Psoas muscle (tissue), 7 donors: ENCODE measurements at regions not wholly inside any gene's neighbourhood (a gene's known extent, or its start where the extent isn't known, plus 50 kb on each side); places are given as distances from the start of the nearest gene placed in this dataset.

Source experiments
- ATAC-seq, 4 donors: fragments of 200-7000 bp; cut with Tn5 transposase; one replicate each; pipeline ENCODE4 v1.9.1; 2020; ENCODE audit warnings: moderate library complexity in 3 of 4, mild to moderate bottlenecking in 2 of 4
- DNase-seq, 2 donors: peaks; one replicate each; pipeline ENCODE4 v3.0.0-alpha.2; 2020
- H3K27ac ChIP-seq: fragments of 200-600 bp; one replicate; pipeline ENCODE4 v1.8.0; 2022
- H3K27me3 ChIP-seq, 3 donors: fragments of 200-600 bp in 1 of 3; one replicate each; pipeline versions ENCODE4 v1.6.1 to v1.8.0; 2013 to 2022; ENCODE audit warnings: low read length in 2 of 3, mild to moderate bottlenecking in 2 of 3, moderate library complexity in 1 of 3; ENCODE audit not compliant: insufficient read depth in 3 of 3
- H3K36me3 ChIP-seq, 2 donors: fragments of 200-600 bp in 1 of 2; one replicate each; pipeline versions ENCODE4 v1.6.1 to v1.8.0; 2013 to 2022; ENCODE audit warnings: low read depth in 1 of 2, mild to moderate bottlenecking in 1 of 2, moderate library complexity in 1 of 2; ENCODE audit not compliant: insufficient read depth in 1 of 2
- H3K4me1 ChIP-seq: fragments of 200-600 bp; one replicate; pipeline ENCODE4 v1.8.0; 2022
- H3K4me3 ChIP-seq: fragments of 200-600 bp; one replicate; pipeline ENCODE4 v1.8.0; 2022; ENCODE audit warnings: mild to moderate bottlenecking
- H3K9me3 ChIP-seq: fragments of 200-600 bp; one replicate; pipeline ENCODE4 v1.8.0; 2022
- CTCF ChIP-seq: fragments of 200-600 bp; IDR thresholded peaks from one replicate; pipeline ENCODE4 v1.8.0; 2022; ENCODE audit warnings: antibody characterized with exemption
- WGBS, 3 donors: extraction: QIAGEN DNeasy Blood & Tissue Kit; methylation state at CpG; one replicate each; pipeline versions ENCODE4 v1.1.6 to v1.1.7; 2013; 5-methylcytosine and 5-hydroxymethylcytosine counted together
- intact Hi-C, 2 donors: fragments of 100-400 bp; cut with DNase I; formaldehyde crosslinking; loops; one replicate each; pipeline versions ENCODE4 v1.11.0 to v1.14.2; 2022
- donor health status: healthy with polysubstance abuse.
- donor health status: DM: no; HTN: no; CAD: no; lungs with moderate emphysema.
- donor health status: Bipolar disorder and iron deficiency.
- donor health status: healthy.
- donor health status: DM: yes; HTN: yes; CAD: no.
- donor health status: DM: no; HTN: no; CAD: no.
- donor health status: DM: yes; HTN: yes; CAD: no.

- H3K27ac ChIP-seq: no peak overlapping the region
- H3K27me3 ChIP-seq: no peaks in the 10 kb centered on the region
- no peaks in the 10 kb centered on the region for H3K9me3 ChIP-seq
- no peaks in the 10 kb centered on the region for H3K4me1 ChIP-seq
- intact Hi-C loops: no loop called here
- no peak for DNase-seq
- H3K36me3 ChIP-seq: no peaks in the 10 kb centered on the region
- H3K4me3 ChIP-seq: no peak overlapping the region
- ATAC-seq: no peak
- TF ChIP-seq CTCF: no peak
These were observed 1412.9 kb upstream of the PCDH7 start for GRCh38 chr4:29307256-29307655.

GRCh38 chr4:29307755-29308154, 1412.4 kb upstream of the PCDH7 start:
- DNase-seq: no peak
- Histone ChIP-seq H3K27me3 (no peaks in the 10 kb centered on the region), H3K4me1 (no peaks in the 10 kb centered on the region), H3K27ac (no peak overlapping the region), H3K9me3 (no peaks in the 10 kb centered on the region), H3K4me3 (no peak overlapping the region), H3K36me3 (no peaks in the 10 kb centered on the region)
- TF ChIP-seq CTCF: no peak
- intact Hi-C loops: no loop called here
- no peak for ATAC-seq
- WGBS, 3 donors: 96 to 100% (median 100%) methylated on average over 1 of the region's 1 CpG

GRCh38 chr4:29309050-29309449, 1411.1 kb upstream of the PCDH7 start:
- Histone ChIP-seq H3K9me3 (no peaks in the 10 kb centered on the region), H3K4me3 (no peak overlapping the region), H3K27me3 (no peaks in the 10 kb centered on the region), H3K27ac (no peak overlapping the region), H3K36me3 (no peaks in the 10 kb centered on the region), H3K4me1 (no peaks in the 10 kb centered on the region)
- no peak for TF ChIP-seq CTCF
- intact Hi-C loops: no loop called here
- no peak for ATAC-seq
- DNase-seq: no peak
- 28 to 39% (median 35%) methylated on average over 3 of the region's 3 CpGs for WGBS, 3 donors

- no peaks in the 10 kb centered on the region for H3K4me1 ChIP-seq
- H3K9me3 ChIP-seq: no peaks in the 10 kb centered on the region
- no peaks in the 10 kb centered on the region for H3K27me3 ChIP-seq
- DNase-seq (no peak), ATAC-seq (no peak)
- no peaks in the 10 kb centered on the region for H3K36me3 ChIP-seq
- intact Hi-C loops: no loop called here
- H3K4me3 ChIP-seq: no peak overlapping the region
- H3K27ac ChIP-seq: no peak overlapping the region
- no peak for TF ChIP-seq CTCF
These were observed 1409.9 kb upstream of the PCDH7 start for GRCh38 chr4:29310252-29310651.

- Histone ChIP-seq H3K27ac (no peak overlapping the region), H3K4me3 (no peak overlapping the region), H3K36me3 (no peaks in the 10 kb centered on the region), H3K27me3 (no peaks in the 10 kb centered on the region), H3K9me3 (no peaks in the 10 kb centered on the region), H3K4me1 (no peaks in the 10 kb centered on the region)
- WGBS, 3 donors: 11 to 23% (median 16%) methylated on average over 1 of the region's 1 CpG
- intact Hi-C loops: no loop called here
- no peak for TF ChIP-seq CTCF
- ATAC-seq: no peak
- DNase-seq: no peak
These were observed 1408.9 kb upstream of the PCDH7 start for GRCh38 chr4:29311247-29311646.
